TTC549 (cell line): ENCODE measurements at regions not wholly inside any gene's neighbourhood (a gene's known extent, or its start where the extent isn't known, plus 50 kb on each side); places are given as distances from the start of the nearest gene placed in this dataset.

Source experiments
- FAIRE-seq: peaks from 2 replicates; lab custom pipeline; 2012; peaks lifted over from hg19 to GRCh38; lab: Jason Lieb, UNC

DNA sequence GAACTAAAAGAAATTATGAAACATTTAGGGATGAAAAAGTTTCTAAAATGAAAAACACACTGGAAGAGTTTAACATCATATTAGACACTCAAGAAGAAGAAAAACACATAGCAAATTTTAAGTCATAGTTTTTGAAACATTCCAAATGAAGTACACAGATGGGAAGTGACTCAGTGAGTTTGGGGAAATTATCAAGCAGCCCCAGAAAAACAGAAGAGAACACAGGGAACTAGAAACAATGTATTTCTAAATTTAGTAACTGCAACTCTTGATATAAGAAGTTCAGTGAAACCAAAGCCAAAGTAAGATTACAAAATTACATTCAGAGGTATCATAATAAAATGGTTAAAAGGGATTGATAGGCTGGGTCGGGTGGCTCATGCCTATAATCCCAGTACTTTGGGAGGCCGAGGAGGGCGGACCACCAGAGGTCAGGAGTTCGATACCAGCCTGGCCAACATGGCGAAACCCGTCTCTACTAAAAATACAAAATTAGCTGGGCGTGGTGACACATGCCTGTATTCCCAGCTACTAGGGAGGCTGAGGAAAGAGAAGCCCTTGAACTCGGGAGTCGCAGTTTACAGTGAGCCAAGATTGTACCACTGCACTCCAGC lies 461.2 kb downstream of the KCTD8 start:
- no peak for FAIRE-seq

- no peak for FAIRE-seq
These were observed 458.1 kb downstream of the KCTD8 start for GRCh38 chr4:43990551-43990950.

- FAIRE-seq: no peak
These were observed 457.6 kb downstream of the KCTD8 start for GRCh38 chr4:43990963-43991362.

DNA sequence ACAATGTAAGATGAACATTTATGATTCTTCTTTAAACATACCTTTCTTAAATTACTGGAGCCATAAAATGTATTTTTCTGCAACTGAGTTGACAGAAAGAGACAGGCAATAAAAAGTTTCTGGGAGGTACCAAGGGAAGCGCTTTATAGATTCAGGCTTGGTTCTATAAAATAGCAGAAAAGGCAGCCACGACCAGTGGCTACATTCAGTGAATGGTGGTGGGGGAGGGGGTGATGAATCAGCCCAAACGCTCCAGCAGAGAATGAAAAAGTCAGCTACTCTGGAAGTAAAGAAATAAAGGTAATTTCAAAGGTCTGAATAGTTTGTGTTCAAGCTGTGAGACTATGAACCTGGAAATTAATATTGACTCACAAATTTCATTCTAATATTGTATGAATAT lies 456.1 kb downstream of the KCTD8 start:
- no peak for FAIRE-seq

DNA sequence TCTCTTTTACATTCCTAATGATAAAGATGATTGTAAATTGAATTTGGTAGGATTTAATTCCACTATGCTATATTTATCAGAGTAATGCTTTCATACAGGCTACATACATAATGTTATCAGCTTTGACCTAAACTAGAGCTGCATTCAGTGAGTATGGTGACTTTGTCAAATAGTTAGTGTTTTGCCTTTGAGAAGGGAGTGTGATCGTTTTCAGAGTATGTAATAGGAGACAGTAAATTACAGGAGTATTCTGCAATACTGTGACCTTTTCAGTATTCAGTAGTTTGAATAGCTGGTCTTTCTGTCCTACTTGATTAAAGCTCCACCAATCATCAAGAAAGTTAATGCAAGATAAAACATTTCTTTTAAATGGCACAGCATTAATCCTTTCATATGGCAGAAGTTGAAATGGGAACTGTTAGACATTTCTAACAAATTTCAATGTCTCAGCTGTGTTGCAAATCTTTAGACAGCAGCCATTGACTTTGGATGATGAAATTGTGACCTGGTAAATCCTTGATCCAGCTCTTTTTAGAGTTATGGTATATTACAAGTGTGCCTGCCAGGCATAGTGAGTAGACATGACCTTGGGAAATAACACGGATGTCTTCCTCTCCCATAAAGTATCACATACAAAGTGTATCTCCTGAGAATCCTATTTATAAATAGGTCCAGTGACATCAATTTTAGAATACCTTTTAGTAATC lies 455.3 kb downstream of the KCTD8 start:
- FAIRE-seq: no peak

GRCh38 chr4:43999669-44000068 lies 448.9 kb downstream of the KCTD8 start:
- no peak for FAIRE-seq

DNA sequence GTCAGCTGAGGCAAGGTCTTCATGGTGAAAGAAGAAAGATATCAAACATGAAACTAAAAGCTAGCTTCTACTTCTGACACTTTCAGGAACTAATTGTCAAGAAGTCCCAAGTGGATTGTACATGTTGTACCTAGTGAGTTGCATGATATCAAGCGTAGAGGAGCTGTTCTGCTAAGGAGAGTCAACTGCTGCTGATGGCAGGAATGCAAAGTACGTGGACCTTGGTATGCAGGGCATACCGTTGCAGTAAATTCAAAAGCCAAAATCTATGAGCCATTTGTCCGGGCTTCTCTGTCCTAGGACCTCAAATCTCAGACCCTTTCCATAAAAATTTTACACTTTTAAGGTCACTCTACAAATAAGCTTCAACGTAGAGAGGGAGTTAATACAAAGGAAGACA lies 446.2 kb downstream of the KCTD8 start:
- no peak for FAIRE-seq

DNA sequence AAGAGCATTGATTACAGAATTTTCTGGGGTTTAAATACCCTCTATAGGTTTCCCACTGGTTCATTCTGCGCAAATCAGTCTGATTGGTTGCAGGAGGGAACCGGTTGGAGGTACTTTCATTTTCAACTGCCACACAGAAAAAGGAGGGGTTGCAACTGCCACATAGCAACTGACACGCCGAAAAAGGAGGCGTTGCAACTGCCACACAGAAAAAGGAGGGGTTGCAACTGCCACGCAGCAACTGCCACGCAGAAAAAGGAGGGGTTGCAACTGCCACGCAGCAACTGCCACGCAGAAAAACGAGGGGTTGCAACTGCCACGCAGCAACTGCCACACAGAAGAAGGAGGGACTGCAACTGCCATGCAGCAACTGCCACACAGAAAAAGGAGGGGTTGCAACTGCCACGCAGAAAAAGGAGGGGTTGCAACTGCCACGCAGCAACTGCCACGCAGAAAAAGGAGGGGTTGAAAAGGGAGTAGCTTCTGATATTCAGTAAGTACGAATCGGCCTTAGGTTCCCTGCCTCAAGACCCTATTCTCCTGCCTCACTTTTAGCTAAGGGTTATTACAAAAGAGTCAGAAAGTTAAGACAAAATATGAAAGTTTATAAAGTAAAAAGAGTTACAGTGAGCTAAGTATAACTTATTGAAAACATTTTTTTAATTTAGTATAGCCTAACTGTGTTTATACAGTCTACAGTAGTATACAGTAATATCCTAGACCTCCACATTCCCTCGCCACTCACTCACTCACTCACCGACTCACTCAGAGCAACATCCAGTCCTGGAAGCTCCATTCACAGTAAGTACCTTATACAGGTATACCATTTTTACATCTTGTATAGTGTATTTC lies 431.8 kb downstream of the KCTD8 start:
- FAIRE-seq: no peak

DNA sequence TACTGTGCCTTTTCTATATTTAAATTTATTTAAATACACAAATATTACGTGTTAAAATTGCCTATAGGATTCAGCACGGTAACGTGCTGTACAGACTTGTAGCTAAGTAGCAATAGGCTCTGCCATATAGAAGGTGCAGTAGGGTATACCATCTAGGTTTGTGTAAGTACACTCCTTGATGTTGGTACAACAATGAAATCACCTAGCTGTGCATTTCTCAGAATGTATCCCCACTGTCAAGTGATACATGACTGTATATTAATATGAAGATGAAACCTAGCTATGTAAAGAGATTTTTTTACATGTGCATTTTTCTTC lies 431.2 kb downstream of the KCTD8 start:
- no peak for FAIRE-seq

GRCh38 chr4:44019721-44020120 lies 428.9 kb downstream of the KCTD8 start:
- no peak for FAIRE-seq

DNA sequence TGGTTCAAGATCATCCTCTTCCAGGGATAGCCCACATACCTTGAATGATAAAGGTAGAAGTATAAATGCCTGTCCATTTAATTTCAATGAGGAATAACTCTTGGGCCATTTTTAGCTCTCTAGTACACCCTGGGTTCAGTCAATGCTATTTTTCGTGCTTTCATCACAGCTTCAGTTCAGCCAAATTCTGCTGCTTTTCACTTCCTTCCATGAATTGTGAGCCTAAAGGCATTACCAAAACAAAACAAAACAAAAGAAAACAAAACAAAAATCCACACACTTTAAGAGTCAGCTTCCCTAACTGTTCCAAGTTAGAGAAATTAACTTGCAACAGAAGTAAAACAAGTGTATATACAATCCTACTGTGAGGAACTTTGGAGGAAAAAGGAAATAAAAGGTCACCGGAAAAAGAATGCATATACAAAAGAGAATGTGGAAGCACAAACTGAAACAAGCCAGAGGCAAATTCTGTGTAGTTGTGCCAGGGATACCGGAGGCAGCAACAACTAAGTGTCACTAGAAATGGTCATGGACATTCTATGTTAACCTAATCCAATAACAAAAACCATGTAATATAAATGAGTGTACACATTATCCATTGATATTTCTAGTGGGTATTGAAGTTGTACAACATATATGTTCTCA lies 423.1 kb downstream of the KCTD8 start:
- no peak for FAIRE-seq

- FAIRE-seq: no peak
These were observed 409.8 kb downstream of the KCTD8 start for GRCh38 chr4:44038811-44039210.

GRCh38 chr4:44046491-44046890 lies 402.1 kb downstream of the KCTD8 start:
- no peak for FAIRE-seq

DNA sequence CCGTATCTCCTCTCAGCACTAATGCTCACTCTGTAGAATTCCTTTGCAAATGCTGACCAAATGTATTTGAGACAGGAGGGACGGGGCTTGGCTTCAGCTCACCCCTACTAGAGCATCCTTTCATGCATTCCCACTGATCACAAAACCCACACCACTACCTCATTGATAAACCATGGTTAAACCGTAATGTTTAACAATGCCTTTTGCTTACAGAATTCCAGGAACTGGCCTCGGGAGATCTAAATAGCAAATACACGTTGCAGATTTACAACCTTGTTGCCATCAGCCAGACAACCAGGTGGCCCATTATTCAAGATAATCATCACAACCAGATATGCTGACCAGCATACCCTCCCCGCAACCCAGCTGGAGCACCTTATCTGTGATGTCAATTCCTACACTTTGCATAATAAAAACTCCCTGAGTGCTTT lies 391.9 kb downstream of the KCTD8 start:
- no peak for FAIRE-seq

- no peak for FAIRE-seq
These were observed 377.8 kb downstream of the KCTD8 start for GRCh38 chr4:44070843-44071242.

DNA sequence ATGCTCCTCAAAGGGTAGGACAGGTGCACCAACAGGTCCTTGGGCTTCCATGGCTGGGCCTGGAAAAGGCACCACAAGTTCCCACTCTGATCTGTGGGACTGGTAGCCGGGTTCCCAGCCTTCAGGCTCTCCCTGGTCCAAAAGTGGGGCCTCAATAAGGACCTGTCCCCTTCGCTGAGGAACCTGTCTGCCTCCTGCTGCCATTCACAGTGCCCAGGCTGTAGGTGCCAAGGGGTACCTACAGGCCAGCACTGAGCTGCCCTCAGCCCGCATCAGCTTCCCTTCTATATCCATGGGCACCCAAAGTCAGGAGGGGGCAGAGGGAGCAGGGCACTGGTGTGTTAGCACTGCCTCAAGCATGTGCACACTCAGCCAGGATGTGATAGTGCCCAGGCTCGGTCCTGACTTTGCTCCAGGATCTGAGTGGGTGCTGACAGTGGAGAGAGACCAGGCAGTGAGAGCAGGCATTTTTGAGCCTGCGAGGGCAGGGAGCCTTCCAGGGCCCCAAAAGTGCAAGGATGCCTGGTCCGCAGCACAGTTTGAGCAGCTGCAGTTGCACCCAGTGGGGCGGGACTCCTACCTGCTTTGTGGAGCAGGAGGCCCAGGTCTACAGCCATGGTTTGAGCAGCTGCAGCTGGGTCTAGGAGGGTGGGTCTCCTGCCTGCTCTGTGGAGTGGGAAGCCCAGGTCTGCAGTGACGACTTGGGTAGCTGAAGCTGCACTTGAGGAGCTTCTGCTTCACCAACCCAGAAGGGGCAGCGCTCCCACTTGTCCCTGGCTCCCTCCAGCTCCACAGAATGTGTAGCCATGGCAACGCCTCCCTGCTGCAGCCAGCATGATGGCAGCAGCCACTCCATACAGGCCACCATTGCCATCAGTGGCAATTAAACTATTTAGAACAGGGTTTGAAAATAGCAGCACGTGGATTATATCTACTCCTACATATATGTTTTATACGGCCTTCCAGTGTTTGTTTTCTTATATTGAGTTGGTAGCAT lies 376.4 kb downstream of the KCTD8 start:
- no peak for FAIRE-seq

DNA sequence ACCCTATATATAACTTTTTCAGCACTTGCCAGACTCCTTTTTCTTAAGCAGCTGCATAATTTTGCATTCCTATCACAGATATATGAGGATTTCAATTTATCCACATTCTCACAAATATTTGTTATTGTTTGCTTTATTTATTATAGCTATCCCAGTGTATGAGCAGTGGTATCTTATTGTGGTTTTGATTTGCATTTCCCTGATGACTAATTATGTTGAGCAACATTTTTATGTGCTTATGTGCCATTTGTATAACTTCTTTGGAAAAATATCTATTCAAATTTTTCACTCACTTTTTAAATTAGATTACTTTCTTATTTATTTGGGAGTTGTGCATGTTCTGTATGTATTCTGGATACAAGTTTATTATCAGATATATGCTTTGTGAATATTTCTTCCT lies 361.9 kb downstream of the KCTD8 start:
- FAIRE-seq: no peak

GRCh38 chr4:44093390-44093789 lies 355.2 kb downstream of the KCTD8 start:
- no peak for FAIRE-seq

- FAIRE-seq: no peak
These were observed 349.6 kb downstream of the KCTD8 start for GRCh38 chr4:44098973-44099372.

GRCh38 chr4:44100456-44100855 lies 348.2 kb downstream of the KCTD8 start:
- FAIRE-seq: no peak

GRCh38 chr4:44118971-44119680 lies 329.5 kb downstream of the KCTD8 start:
- no peak for FAIRE-seq
